KMS-11 (cell line): ENCODE measurements at regions not wholly inside any gene's neighbourhood (a gene's known extent, or its start where the extent isn't known, plus 50 kb on each side); places are given as distances from the start of the nearest gene placed in this dataset.

Source experiments
- H2AFZ ChIP-seq: fragments of 200-600 bp; sonication (generic); 2 replicates; pipeline ENCODE4 v1.6.1; 2016; ENCODE audit warnings: antibody characterized with exemption, mixed run types, low read depth
- H3K27ac ChIP-seq: fragments of 200-600 bp; sonication (generic); 2 replicates; pipeline ENCODE4 v1.6.1; 2016; ENCODE audit warnings: mild to moderate bottlenecking, mixed run types
- H3K27me3 ChIP-seq: fragments of 200-600 bp; sonication (generic); 2 replicates; pipeline ENCODE4 v1.6.1; 2017; ENCODE audit warnings: mild to moderate bottlenecking, low read depth, mixed run types, moderate library complexity; ENCODE audit not compliant: insufficient read depth
- H3K36me3 ChIP-seq: fragments of 200-600 bp; sonication (generic); 2 replicates; pipeline ENCODE4 v1.6.1; 2017; ENCODE audit warnings: mild to moderate bottlenecking, mixed run types; ENCODE audit not compliant: insufficient read depth
- H3K4me1 ChIP-seq: fragments of 200-600 bp; sonication (generic); 2 replicates; pipeline ENCODE4 v1.6.1; 2016; ENCODE audit warnings: mild to moderate bottlenecking, low read depth, mixed run types; ENCODE audit not compliant: poor library complexity, severe bottlenecking
- H3K4me2 ChIP-seq: fragments of 200-600 bp; sonication (generic); 2 replicates; pipeline ENCODE4 v1.7.0; 2016; ENCODE audit warnings: mild to moderate bottlenecking, mixed run types
- H3K4me3 ChIP-seq: fragments of 200-600 bp; sonication (generic); IDR thresholded peaks from 2 replicates; pipeline ENCODE4 v1.6.1; 2017; ENCODE audit warnings: low read depth, low read length, mixed read lengths; ENCODE audit not compliant: insufficient read depth
- H3K79me2 ChIP-seq: fragments of 200-600 bp; sonication (generic); 2 replicates; pipeline ENCODE4 v1.6.1; 2016; ENCODE audit warnings: low read depth, mixed run types; ENCODE audit not compliant: insufficient read depth
- H3K9ac ChIP-seq: fragments of 200-600 bp; sonication (generic); 2 replicates; pipeline ENCODE4 v1.6.1; 2016; ENCODE audit warnings: mild to moderate bottlenecking, mixed run types
- H4K20me1 ChIP-seq: fragments of 200-600 bp; sonication (generic); 2 replicates; pipeline ENCODE4 v1.6.1; 2016; ENCODE audit warnings: mild to moderate bottlenecking, mixed run types; ENCODE audit not compliant: insufficient read depth
- TF ChIP-seq, protein P1 (sequence below): fragments of 200-600 bp; sonication (generic); conservative IDR thresholded peaks from 2 replicates; pipeline ENCODE4 v1.6.1; 2017; ENCODE audit warnings: low read depth, mild to moderate bottlenecking, antibody characterized with exemption, low read length, moderate library complexity, mixed read lengths

- Histone ChIP-seq H3K27me3 (no peaks in the 10 kb centered on the region), H3K79me2 (no peaks in the 10 kb centered on the region), H2AFZ (no peak overlapping the region), H3K4me2 (no peak overlapping the region), H3K9ac (no peak overlapping the region), H3K27ac (no peak overlapping the region), H4K20me1 (no peaks in the 10 kb centered on the region), H3K36me3 (no peaks in the 10 kb centered on the region), H3K4me1 (no peaks in the 10 kb centered on the region), H3K4me3 (no peak overlapping the region)
- TF ChIP-seq, protein P1, sequence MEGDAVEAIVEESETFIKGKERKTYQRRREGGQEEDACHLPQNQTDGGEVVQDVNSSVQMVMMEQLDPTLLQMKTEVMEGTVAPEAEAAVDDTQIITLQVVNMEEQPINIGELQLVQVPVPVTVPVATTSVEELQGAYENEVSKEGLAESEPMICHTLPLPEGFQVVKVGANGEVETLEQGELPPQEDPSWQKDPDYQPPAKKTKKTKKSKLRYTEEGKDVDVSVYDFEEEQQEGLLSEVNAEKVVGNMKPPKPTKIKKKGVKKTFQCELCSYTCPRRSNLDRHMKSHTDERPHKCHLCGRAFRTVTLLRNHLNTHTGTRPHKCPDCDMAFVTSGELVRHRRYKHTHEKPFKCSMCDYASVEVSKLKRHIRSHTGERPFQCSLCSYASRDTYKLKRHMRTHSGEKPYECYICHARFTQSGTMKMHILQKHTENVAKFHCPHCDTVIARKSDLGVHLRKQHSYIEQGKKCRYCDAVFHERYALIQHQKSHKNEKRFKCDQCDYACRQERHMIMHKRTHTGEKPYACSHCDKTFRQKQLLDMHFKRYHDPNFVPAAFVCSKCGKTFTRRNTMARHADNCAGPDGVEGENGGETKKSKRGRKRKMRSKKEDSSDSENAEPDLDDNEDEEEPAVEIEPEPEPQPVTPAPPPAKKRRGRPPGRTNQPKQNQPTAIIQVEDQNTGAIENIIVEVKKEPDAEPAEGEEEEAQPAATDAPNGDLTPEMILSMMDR, result no peak
These were observed 53.2 kb upstream of the IFNGR1 start for GRCh38 chr6:137272403-137272802.

- Histone ChIP-seq H3K36me3 (no peaks in the 10 kb centered on the region), H3K27ac (no peak overlapping the region), H3K79me2 (no peaks in the 10 kb centered on the region), H3K4me1 (no peaks in the 10 kb centered on the region), H3K4me3 (no peak overlapping the region), H4K20me1 (no peaks in the 10 kb centered on the region), H3K27me3 (no peaks in the 10 kb centered on the region), H3K4me2 (no peak overlapping the region), H2AFZ (no peak overlapping the region), H3K9ac (no peak overlapping the region)
- TF ChIP-seq, protein P1, result peak; percentile 82
These were observed 52.3 kb upstream of the IFNGR1 start for GRCh38 chr6:137271245-137272183.

- Histone ChIP-seq H2AFZ (no peak overlapping the region), H3K4me1 (no peaks in the 10 kb centered on the region), H3K36me3 (no peaks in the 10 kb centered on the region), H3K27ac (no peak overlapping the region), H3K4me3 (no peak overlapping the region), H3K4me2 (no peak overlapping the region), H3K79me2 (no peaks in the 10 kb centered on the region), H3K27me3 (no peaks in the 10 kb centered on the region), H4K20me1 (no peaks in the 10 kb centered on the region), H3K9ac (no peak overlapping the region)
- TF ChIP-seq, protein P1, result no peak
These were observed 50.6 kb upstream of the IFNGR1 start for GRCh38 chr6:137269803-137270202.

DNA sequence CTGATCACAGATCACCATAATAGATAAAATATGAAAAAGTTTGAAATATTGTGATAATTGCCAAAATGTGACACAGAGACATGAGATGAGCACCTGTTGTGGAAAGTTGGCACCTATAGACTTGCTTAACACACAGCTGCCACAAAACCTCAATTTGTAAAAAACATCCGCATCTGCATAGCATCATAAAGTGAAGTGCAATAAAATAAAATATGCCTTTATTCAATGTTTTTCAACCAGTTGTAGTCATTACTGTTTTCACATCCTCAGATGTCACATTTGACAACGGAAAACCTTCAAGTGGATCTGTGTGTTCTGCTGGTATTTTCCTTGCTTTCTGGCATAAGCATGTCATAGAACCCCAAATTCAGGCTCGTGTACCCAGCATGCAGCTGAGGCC, 50.2 kb upstream of the IFNGR1 start:
- Histone ChIP-seq H3K36me3 (no peaks in the 10 kb centered on the region), H3K27me3 (no peaks in the 10 kb centered on the region), H3K27ac (no peak overlapping the region), H3K79me2 (no peaks in the 10 kb centered on the region), H3K4me2 (no peak overlapping the region), H3K4me3 (no peak overlapping the region), H4K20me1 (no peaks in the 10 kb centered on the region), H3K4me1 (no peaks in the 10 kb centered on the region), H2AFZ (no peak overlapping the region), H3K9ac (no peak overlapping the region)
- TF ChIP-seq, protein P1, result no peak
